ENCODE measurements at regions not wholly inside any gene's neighbourhood (a gene's known extent, or its start where the extent isn't known, plus 50 kb on each side); places are given as distances from the start of the nearest gene placed in this dataset.

DNA sequence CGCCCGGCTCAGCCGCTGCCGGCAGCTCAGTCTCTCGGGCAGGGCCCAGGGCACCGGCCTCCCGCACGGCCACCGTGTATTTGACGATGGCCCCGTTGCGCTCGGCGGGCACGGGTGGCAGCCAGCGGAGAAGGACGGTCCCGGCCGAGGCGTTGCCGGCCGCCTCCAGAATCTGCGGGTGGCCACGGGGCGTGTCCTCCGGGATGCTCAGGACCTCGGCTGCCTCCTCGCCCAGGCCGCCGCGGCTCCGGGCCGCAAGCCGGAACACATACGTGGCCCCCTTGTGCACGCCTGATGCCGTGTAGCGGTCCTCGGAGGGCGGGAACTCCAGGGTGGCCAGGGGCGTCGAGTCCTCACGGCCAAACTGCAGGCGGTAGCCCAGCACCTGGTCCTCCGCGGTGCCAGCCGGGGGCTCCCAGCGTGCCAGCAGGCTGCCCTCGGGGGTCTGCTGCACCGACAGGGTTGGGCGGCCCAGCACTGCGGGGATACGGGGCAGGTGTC lies 117.7 kb downstream of the PTPRS start:
- FAIRE-seq: no peak
- no peak for TF ChIP-seq POLR2A (IDR thresholded peaks at IDR 0.05; ENCODE audit: low read depth, low read length)

DNA sequence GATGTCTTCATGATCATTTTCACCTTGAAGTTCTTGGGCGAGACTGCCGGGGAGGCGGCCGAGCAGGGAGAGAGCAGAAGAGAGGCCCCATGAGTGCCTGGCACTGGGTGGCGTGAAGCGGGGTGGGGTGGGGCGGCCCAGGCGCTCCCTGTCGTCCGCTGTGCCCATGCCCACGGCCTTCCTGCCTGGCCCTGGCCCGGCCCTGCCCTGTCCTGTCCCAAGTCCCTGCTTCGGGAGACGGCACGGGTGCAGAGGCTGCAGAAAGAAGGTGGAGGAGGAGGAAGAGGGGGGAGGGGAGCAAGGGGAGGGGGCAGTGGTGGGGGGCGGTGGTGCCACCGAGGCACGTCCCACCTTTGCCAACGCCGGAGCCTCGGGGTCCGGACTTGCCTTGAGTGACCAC lies 118.4 kb downstream of the PTPRS start:
- DNase-seq (ENCODE audit: insufficient read length, low spot score) (no peak), FAIRE-seq (no peak)
- no peak for TF ChIP-seq POLR2A (IDR thresholded peaks at IDR 0.05; ENCODE audit: low read depth, low read length)

More for the DNA sequence above, 117.7 kb downstream of the PTPRS start:
- DNase-seq (ENCODE audit: insufficient read length, low spot score): no peak

DNA sequence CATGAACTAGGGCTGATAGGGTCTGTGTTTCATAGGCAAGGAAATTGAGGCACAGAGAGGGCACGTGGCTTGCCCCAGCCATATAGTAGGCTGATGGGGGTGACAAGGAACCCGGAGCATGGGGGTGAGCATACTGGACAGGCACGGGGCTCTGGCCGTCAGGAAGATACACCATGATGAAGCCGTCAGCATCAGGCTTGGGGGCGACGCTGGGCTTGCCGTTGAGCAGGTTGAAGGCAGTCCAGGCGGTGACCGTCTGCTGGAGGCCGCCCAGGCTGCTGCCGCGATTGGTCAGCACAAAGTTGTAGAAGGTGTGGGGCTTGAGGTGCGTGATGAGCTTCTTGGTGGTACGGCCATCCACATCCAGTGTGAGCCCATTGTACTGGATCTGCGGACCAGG lies 119.7 kb downstream of the PTPRS start:
- FAIRE-seq: no peak
- no peak for TF ChIP-seq POLR2A (IDR thresholded peaks at IDR 0.05; ENCODE audit: low read depth, low read length)
- no peak for DNase-seq (ENCODE audit: insufficient read length, low spot score)

DNA sequence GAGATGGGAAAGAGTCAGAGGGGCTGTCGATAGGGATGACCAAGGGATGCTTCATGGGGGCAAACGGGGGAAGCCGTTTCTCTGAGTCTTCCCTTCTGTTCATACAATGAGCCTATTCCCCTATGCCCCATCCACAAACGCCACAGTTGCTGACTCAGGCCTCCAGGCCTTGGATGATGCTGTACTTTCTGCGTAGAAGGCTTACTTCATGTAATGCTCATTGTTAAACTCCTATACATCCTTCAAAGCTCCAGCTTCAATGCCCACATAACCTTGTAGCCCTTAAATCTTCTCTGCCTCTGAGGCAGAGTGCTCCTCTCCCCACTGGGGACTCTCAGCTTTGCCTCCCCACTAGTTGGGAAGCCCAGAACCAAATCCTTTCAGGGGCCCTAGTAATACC lies 120.3 kb downstream of the PTPRS start:
- DNase-seq (ENCODE audit: insufficient read length, low spot score): no peak
- FAIRE-seq: no peak
- TF ChIP-seq POLR2A (IDR thresholded peaks at IDR 0.05; ENCODE audit: low read depth, low read length): no peak

DNA sequence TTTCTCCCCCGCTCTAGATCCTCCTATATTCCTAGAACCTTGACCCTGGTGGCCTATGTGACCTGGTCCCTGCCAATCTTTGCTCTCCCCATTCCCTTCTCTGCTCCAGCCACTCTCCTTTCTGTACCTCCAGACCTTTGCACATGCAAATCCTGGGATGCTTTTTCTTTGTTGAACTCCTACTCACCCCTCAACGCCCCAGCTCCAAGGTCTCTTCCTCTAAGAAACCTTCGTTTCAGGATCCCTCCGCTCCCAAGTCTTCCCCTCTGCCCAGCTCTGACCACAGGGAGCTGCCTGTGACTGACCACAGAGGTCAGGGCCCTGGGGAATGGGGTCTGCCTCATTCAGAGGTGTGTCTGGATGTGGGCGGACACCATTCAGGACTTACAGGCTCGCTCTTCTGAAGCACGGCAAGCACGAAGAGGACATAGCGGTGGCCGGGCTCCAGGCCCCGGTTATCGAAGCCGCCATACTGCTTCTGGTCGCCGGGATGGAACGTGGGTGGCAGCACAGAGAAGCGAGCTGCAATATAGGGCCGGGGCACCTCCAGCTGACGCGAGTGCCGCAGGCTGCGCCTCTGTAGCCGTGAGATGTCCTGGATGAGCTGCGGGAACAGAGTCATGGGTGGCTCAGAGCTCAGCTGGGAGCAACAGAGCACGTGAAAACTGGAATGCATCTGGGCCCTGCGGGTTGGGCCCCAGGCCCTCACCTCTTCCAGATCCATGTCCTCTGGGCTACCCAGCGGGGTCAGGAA lies 120.9 kb downstream of the PTPRS start:
- FAIRE-seq (no peak), DNase-seq (ENCODE audit: insufficient read length, low spot score) (no peak)
- no peak for TF ChIP-seq POLR2A (IDR thresholded peaks at IDR 0.05; ENCODE audit: low read depth, low read length)

DNA sequence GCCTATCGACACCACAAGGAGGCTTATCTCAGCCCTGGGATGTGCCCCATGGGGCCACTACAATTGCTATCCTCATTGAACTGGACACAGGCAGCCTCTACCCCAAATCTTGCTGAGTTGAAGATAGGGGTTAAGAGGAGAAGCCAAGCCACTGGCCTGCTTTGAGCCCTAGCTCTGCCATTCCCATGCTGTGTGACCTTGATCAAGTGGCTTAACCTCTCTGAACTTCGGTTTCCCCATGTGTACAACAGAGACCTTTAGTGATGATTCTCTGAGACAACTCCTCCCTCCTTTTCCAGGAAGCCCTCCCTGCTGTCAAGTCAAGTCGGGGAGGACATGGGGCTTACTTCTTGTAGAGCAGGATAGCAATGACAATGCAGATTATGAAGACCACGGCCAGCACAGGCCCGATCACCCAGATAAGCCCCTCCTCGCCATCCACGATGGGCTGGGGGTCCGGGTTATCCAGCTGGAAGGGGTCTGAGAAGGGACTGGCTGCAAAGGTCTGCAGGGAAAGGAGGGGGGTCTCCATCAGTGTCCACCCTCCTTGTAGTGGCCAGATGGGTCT lies 121.6 kb downstream of the PTPRS start:
- TF ChIP-seq POLR2A (IDR thresholded peaks at IDR 0.05; ENCODE audit: low read depth, low read length): no peak
- FAIRE-seq (no peak), DNase-seq (ENCODE audit: insufficient read length, low spot score) (no peak)

DNA sequence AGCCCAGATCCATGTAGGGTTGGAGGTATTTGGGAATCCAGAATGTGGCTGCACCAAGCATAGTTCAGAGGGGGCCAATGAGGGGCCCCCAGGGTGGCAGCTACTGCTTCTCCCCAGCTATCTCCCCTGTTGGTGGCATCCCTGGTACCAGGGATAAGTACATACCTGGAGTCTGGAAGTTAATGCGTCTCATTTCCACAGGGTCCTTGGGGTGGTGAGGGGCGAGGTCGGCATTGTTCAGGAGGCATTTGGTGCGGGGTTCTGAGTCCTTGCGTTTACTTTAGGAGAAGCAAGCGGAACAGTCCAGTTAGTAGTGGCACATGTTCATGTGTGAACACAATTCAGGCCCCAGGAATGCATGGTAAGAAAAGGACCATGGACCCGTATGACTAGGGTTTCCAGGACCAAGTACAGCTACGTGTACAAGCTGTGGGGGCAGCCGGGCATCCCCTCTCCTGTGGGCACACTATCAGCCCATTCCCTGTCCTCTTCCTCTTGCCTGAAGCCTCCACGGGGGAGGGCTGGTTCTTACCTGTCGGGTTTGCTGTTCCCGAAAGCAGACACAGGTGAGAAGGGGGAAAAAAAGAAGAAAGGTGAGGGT lies 122.3 kb downstream of the PTPRS start:
- DNase-seq (ENCODE audit: insufficient read length, low spot score) (no peak), FAIRE-seq (no peak)
- TF ChIP-seq POLR2A (IDR thresholded peaks at IDR 0.05; ENCODE audit: low read depth, low read length): no peak

DNA sequence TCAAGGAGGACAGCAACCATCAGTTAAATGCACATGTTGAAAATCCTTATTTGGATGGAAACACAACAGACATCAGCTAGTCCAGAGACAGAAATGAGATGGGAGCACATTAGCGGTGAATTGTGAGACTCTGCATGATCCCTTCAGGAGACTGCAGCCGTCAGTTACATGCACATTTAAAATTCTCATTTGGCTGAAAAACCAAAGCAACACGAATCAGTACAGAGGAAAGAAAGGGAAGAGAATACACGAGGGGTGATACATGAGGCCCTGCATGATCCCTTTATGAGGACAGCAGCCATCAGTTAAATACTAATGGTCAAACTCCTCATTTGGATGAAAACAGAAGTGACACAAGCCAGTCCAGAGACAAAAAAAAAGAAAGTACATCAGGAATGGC lies 123.4 kb downstream of the PTPRS start:
- no peak for DNase-seq (ENCODE audit: insufficient read length, low spot score)
- FAIRE-seq: no peak
- TF ChIP-seq POLR2A (IDR thresholded peaks at IDR 0.05; ENCODE audit: low read depth, low read length): no peak

DNA sequence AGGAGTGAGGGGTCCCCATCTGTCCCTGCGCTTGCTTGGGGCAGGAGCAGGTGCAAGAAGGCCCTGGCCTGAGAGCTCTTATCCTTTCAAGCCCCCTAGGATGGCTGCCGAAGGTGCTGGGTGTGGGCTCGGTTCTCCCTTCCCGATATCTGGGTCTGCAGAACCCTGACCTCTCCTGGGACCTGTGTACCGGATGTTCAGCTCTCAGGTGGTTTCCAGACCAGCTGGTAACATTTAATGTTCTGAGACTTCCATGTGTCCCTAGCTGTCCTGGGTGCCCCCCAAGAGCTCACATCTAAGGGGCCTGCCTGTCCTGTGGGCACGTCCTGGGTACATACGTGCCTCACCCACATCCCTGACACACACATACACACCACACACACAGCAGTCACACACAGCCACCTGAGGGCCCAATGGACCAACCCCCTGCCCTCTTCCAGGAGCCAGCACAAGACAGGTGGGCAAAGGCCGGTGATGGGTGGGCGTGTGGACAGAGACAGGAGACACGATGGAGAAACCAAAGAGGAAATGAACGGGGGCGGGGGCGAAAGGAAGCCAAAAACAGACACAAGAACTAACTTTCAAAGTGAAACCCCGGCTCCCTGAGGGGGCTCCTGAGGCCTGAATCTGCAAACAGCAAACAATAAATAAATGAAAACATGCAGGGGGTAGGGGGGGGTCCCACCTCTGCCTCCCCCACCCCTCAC lies 124.3 kb downstream of the PTPRS start:
- FAIRE-seq: no peak
- DNase-seq (ENCODE audit: insufficient read length, low spot score): no peak

DNA sequence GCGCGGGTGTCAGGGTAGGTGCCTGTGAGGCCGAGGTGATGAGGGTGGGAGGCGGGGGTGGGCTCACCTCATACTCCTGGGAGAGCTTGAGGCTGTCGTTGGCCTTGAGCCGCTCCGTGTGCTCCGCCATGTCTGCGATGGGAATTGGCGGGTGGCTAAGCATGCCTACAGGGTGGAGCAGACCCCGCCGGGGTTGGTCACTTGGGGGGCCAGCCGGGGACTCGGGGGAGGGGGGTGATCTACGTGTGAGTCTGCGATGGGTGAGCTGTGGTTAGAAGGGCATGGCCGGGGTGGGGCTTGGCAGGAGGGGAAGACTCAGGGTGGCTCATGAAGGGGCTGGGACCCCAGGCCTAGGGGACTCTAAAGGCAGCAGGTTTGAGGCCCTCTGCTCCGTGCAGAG lies 125.2 kb downstream of the PTPRS start:
- no peak for TF ChIP-seq POLR2A (IDR thresholded peaks at IDR 0.05; ENCODE audit: low read depth, low read length)
- FAIRE-seq (no peak), DNase-seq (ENCODE audit: insufficient read length, low spot score) (no peak)

More for the DNA sequence above, 124.3 kb downstream of the PTPRS start:
- TF ChIP-seq POLR2A (IDR thresholded peaks at IDR 0.05; ENCODE audit: low read depth, low read length): no peak

DNA sequence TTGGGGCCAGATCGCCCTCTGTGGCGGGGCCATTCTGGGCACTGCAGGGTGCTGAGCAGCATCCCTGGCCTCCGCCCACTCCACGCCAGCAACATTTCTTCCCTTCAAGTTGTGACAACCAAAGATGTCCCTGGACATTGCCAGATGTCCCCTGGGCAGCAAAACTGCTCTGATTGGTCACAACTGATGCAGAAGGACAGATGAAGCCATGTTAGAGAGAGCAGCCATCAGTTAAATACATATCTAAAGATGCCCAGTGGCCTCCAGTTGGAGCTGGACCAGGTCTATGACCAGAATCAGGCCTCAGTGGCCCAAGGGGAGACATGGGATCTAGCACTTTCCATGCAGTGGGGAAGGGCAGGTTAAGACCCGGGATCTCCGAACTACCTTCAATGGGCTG lies 125.7 kb downstream of the PTPRS start:
- no peak for TF ChIP-seq POLR2A (IDR thresholded peaks at IDR 0.05; ENCODE audit: low read depth, low read length)
- DNase-seq (ENCODE audit: insufficient read length, low spot score) (no peak), FAIRE-seq (no peak)

DNA sequence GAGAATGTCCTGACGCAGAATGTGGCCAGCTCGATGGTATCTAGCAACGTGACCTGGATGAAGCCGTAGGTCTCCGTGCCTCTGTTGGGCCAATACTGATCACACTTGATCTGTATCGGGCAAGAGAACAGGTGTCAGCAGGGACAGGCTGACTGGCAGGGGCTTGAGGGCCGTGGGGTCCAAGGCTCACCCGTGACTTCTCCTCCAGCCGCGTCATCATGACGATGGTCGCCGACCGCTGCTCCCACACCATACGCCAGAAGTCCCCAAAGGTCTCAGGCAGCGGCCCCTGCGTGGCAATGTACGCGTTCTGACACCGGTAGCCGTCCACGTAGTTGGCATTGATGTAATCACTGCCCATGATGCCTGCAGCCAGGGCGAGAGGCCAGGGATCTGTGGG lies 126.2 kb downstream of the PTPRS start:
- FAIRE-seq: no peak
- no peak for TF ChIP-seq POLR2A (IDR thresholded peaks at IDR 0.05; ENCODE audit: low read depth, low read length)
- DNase-seq (ENCODE audit: insufficient read length, low spot score): no peak

DNA sequence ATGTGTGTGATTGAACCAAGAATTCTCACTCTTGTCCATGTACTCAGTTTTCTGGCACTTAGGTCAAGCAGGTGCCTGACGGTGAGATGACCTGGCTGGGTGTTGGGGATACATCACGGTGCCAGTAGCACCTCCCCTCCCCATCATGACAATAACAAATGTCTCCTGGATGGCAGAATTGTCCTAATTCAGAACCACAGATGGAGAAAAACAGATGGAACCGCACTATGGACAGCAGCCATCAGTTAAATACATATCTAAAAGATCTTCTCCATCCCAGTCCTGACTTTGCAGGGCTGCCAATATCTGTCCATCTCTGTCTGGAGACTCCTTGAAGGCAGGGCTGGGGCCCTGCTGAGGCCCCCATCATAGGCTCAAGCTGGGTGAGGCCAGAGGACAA lies 126.9 kb downstream of the PTPRS start:
- no peak for DNase-seq (ENCODE audit: insufficient read length, low spot score)
- no peak for TF ChIP-seq POLR2A (IDR thresholded peaks at IDR 0.05; ENCODE audit: low read depth, low read length)
- no peak for FAIRE-seq

DNA sequence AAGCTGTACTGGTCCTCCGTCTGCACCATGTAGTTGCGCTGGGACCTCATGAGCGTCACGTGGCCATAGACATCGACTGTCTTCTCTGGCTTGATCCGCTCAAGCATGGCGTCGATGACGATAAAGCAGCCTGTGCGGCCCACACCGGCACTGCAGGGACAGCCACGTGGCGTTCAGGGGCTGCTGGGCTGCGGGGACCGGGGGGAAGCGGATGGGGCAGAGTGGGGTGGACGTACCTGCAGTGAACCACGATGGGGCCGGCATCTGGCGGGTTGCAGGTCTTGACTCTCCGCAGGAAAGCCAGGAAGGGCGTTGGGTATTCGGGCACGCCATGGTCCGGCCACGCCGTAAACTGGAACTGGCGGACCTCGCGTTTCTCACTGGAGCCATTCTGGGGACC lies 128.5 kb downstream of the PTPRS start:
- no peak for TF ChIP-seq POLR2A (IDR thresholded peaks at IDR 0.05; ENCODE audit: low read depth, low read length)
- DNase-seq (ENCODE audit: insufficient read length, low spot score): no peak
- FAIRE-seq: no peak

All from H54 (cell line).